HuH-7 (cell line): ENCODE measurements at regions not wholly inside any gene's neighbourhood (a gene's known extent, or its start where the extent isn't known, plus 50 kb on each side); places are given as distances from the start of the nearest gene placed in this dataset.
"Not testable (repeated sequence)": the region's sequence is repeated elsewhere in the genome, so short reads cannot be mapped to it uniquely, and the experiment has no call there.

Experiments used
- DNase-seq: peaks from one replicate; pipeline ENCODE4 v3.0.0; 2011; ENCODE audit warnings: low spot score

- no peak for DNase-seq
These were observed 62.3 kb upstream of the HIVEP3 start for GRCh38 chr1:41980827-41981653.

GRCh38 chr1:41978986-41979385, 60.3 kb upstream of the HIVEP3 start:
- DNase-seq = no peak

GRCh38 chr1:41977326-41977725, 58.6 kb upstream of the HIVEP3 start:
- no peak for DNase-seq

GRCh38 chr1:41976671-41977070, 57.9 kb upstream of the HIVEP3 start:
- DNase-seq = no peak

GRCh38 chr1:41975850-41976569, 57.3 kb upstream of the HIVEP3 start:
- no peak for DNase-seq

GRCh38 chr1:41975121-41975520, 56.4 kb upstream of the HIVEP3 start:
- DNase-seq = no peak

GRCh38 chr1:41968557-41968956, 49.8 kb upstream of the HIVEP3 start:
- not testable (repeated sequence) for DNase-seq
